A549 (cell line): ENCODE measurements at regions not wholly inside any gene's neighbourhood (a gene's known extent, or its start where the extent isn't known, plus 50 kb on each side); places are given as distances from the start of the nearest gene placed in this dataset.
A peak's percentile ranks its signal among the peaks of the same experiment; 100 is the strongest.

Source experiments
- ATAC-seq, 2 experiments: fragments of 200-7000 bp in 1 of 2; fragments of >200 bp in 1 of 2; cut with Nextera tagmentation in 1 of 2; cut with Tn5 transposase in 1 of 2; 3 replicates each; pipeline versions ENCODE4 v1.8.0 to v1.9.1; 2018 to 2020; ENCODE audit warnings: mild to moderate bottlenecking in 1 of 2, moderate library complexity in 1 of 2
- CTCF ChIA-PET: fragments of 300-600 bp; sonication (Branson Sonifier 250); formaldehyde crosslinking; extraction: SDS; loops from one replicate; lab custom pipeline; 2021; ENCODE audit warnings: antibody characterized with exemption, inconsistent platforms; lab: Yijun Ruan, JAX
- POLR2A ChIA-PET: fragments of 350-600 bp; formaldehyde crosslinking; extraction: SDS; loops from one replicate; lab custom pipeline; 2021; ENCODE audit warnings: antibody characterized with exemption, inconsistent platforms; lab: Yijun Ruan, JAX
- DNase-seq, 2 experiments: peaks; one replicate each; pipeline versions ENCODE4 v3.0.0 to v3.0.0-alpha.2; 2011 to 2016; ENCODE audit warnings: low read depth in 1 of 2, low spot score in 1 of 2
- FAIRE-seq: peaks from 2 replicates; lab custom pipeline; 2011; peaks lifted over from hg19 to GRCh38; lab: Jason Lieb, UNC
- H3K27ac ChIP-seq, 2 experiments: fragments of >200 bp; sonication (Bioruptor Twin); formaldehyde crosslinking; 3 replicates each; pipeline ENCODE4 v1.5.1; 2016 to 2017
- H3K4me1 ChIP-seq: fragments of >200 bp; sonication (Bioruptor Twin); formaldehyde crosslinking; 3 replicates; pipeline ENCODE4 v1.6.1; 2016
- H3K4me2 ChIP-seq: fragments of >200 bp; sonication (Bioruptor Twin); formaldehyde crosslinking; 3 replicates; pipeline ENCODE4 v1.6.1; 2016
- H3K4me3 ChIP-seq: fragments of >200 bp; sonication (Bioruptor Twin); formaldehyde crosslinking; 3 replicates; pipeline ENCODE4 v1.5.1; 2016
- H3K9me3 ChIP-seq: fragments of >200 bp; sonication (Bioruptor Twin); formaldehyde crosslinking; 3 replicates; pipeline ENCODE4 v1.6.1; 2016
- BHLHE40 ChIP-seq: IDR thresholded peaks from 2 replicates; pipeline ENCODE4 v1.6.1; 2012; ENCODE audit warnings: low read depth, low read length, inconsistent platforms
- CEBPB ChIP-seq, 2 experiments: fragments of >200 bp in 1 of 2; sonication (Bioruptor Twin) in 1 of 2; formaldehyde crosslinking in 1 of 2; IDR thresholded peaks; 2 replicates each; pipeline ENCODE4 v1.6.1; 2012 to 2016
- EHF ChIP-seq: fragments of 250-450 bp; sonication (Bioruptor Pico); IDR thresholded peaks from 2 replicates; pipeline ENCODE4 v1.5.0; 2020; ENCODE audit warnings: mild to moderate bottlenecking
- FOSL2 ChIP-seq, 2 experiments: fragments of 450-650 bp in 1 of 2; fragments of >200 bp in 1 of 2; sonication (Bioruptor Twin) in 1 of 2; formaldehyde crosslinking; IDR thresholded peaks; 2 replicates each; pipeline versions ENCODE4 v1.5.0 to v1.6.1; 2016 to 2020; ENCODE audit warnings: mild to moderate bottlenecking in 1 of 2, moderate library complexity in 1 of 2
- HEYL ChIP-seq: fragments of 250-450 bp; sonication (Bioruptor Pico); IDR thresholded peaks from 2 replicates; pipeline ENCODE4 v1.8.0; 2021; ENCODE audit warnings: mild to moderate bottlenecking, moderate library complexity
- HOXA7 ChIP-seq: fragments of 250-450 bp; sonication (Bioruptor Pico); IDR thresholded peaks from 2 replicates; pipeline ENCODE4 v1.5.0; 2020; ENCODE audit warnings: mild to moderate bottlenecking, moderate library complexity
- JUN ChIP-seq, 2 experiments: fragments of >200 bp; sonication (Bioruptor Twin); formaldehyde crosslinking; IDR thresholded peaks; 2 replicates in 1 of 2; 3 replicates in 1 of 2; pipeline ENCODE4 v1.6.1; 2016 to 2017
- JUNB ChIP-seq: fragments of >200 bp; sonication (Bioruptor Twin); formaldehyde crosslinking; IDR thresholded peaks from 2 replicates; pipeline ENCODE4 v1.6.1; 2016
- KDM5A ChIP-seq: fragments of 200-600 bp; sonication (generic); IDR thresholded peaks from 2 replicates; pipeline ENCODE4 v1.6.1; 2016; ENCODE audit warnings: antibody characterized with exemption, mild to moderate bottlenecking
- MYC ChIP-seq: IDR thresholded peaks from 2 replicates; pipeline ENCODE4 v1.6.1; 2012; ENCODE audit warnings: mild to moderate bottlenecking, inconsistent platforms, low read length, improper control_type of control experiment, borderline replicate concordance
- POLR2A ChIP-seq: IDR thresholded peaks from 2 replicates; pipeline ENCODE4 v1.6.1; 2012; ENCODE audit warnings: mild to moderate bottlenecking, low read length
- POLR2AphosphoS2 ChIP-seq: conservative IDR thresholded peaks from 2 replicates; pipeline ENCODE4 v1.6.1; 2012; ENCODE audit warnings: low read length, improper control_type of control experiment, inconsistent platforms
- RNF2 ChIP-seq: fragments of 200-600 bp; sonication (generic); IDR thresholded peaks from 2 replicates; pipeline ENCODE4 v1.6.1; 2016; ENCODE audit warnings: low read depth, mild to moderate bottlenecking, antibody characterized with exemption, moderate library complexity, borderline replicate concordance
- SMC3 ChIP-seq: fragments of >200 bp; sonication (Bioruptor Twin); formaldehyde crosslinking; IDR thresholded peaks from 3 replicates; pipeline ENCODE4 v1.6.1; 2018; ENCODE audit warnings: inconsistent platforms
- SREBF2 ChIP-seq: fragments of 450-650 bp; IDR thresholded peaks from 2 replicates; pipeline ENCODE4 v1.6.1; 2014; ENCODE audit warnings: mild to moderate bottlenecking, moderate library complexity
- ZC3H11A ChIP-seq: fragments of 450-650 bp; IDR thresholded peaks from 2 replicates; pipeline ENCODE4 v1.6.1; 2014; ENCODE audit warnings: antibody characterized with exemption, mild to moderate bottlenecking
- ZSCAN20 ChIP-seq: fragments of 250-450 bp; sonication (Bioruptor Pico); IDR thresholded peaks from 2 replicates; pipeline ENCODE4 v1.8.0; 2022; ENCODE audit warnings: mild to moderate bottlenecking, moderate library complexity
- WGBS: methylation state at CpG from one replicate; pipeline ENCODE4 v1.1.6; 2017; ENCODE audit errors: missing lambda C conversion rate; 5-methylcytosine and 5-hydroxymethylcytosine counted together
- TF ChIP-seq, protein P1 (sequence below): fragments of 250-450 bp; sonication (Bioruptor Pico); IDR thresholded peaks from 2 replicates; pipeline ENCODE4 v1.5.0; 2020; ENCODE audit warnings: low read depth, mild to moderate bottlenecking, moderate library complexity
- TF ChIP-seq, protein P2 (sequence below): fragments of >200 bp; sonication (Bioruptor Twin); formaldehyde crosslinking; IDR thresholded peaks from 2 replicates; pipeline ENCODE4 v1.6.1; 2016
- TF ChIP-seq, protein P3 (sequence below): fragments of 200-600 bp; sonication (generic); IDR thresholded peaks from 2 replicates; pipeline ENCODE4 v1.6.1; 2016; ENCODE audit warnings: antibody characterized with exemption, mild to moderate bottlenecking, moderate library complexity
- TF ChIP-seq, protein P4 (sequence below): fragments of 250-450 bp; sonication (Bioruptor Pico); IDR thresholded peaks from 2 replicates; pipeline ENCODE4 v1.5.0; 2021; ENCODE audit warnings: mild to moderate bottlenecking, moderate library complexity, borderline replicate concordance
- TF ChIP-seq, protein P5 (sequence below): IDR thresholded peaks from 2 replicates; pipeline ENCODE4 v1.6.1; 2012

DNA sequence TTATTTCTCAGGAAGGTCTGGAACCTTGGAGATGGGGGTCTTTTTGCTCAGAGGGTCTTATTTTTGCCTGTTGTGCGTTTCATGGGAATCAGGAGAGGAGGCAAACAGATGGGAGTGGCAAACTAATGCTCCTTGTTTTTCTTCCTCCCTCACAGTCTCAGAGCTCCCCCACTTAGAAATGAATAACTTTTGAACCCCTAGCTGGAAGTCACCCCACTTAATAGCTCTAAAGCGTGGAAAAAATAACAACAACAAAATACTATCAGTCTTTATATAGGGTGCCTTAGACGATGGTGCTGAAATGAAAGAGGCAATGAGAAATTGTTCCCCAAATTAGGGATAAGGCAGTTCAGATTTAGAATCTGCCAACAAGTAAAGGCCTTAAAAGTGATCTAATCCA lies 76.8 kb upstream of the BDNF start:
- H3K4me2 ChIP-seq = peak overlapping the region; percentile 17; the same call in 1 of the 3 replicates
- no peaks in the 10 kb centered on the region for H3K9me3 ChIP-seq
- no peak overlapping the region for H3K4me3 ChIP-seq
- ChIA-PET POLR2A (no interaction called here), CTCF (no interaction called here)
- H3K4me1 ChIP-seq = peaks cover 7% of the 10 kb centered on the region; the same call in 1 of the 3 replicates
- ATAC-seq (no peak), DNase-seq (no peak), FAIRE-seq (no peak)
- 29% methylated on average over 3 of the region's 3 CpGs for WGBS
- TF ChIP-seq ZC3H11A (no peak), CEBPB (IDR thresholded peaks at IDR 0.05) (no peak), KDM5A (no peak), SREBF2 (no peak)
- H3K27ac ChIP-seq = no peak overlapping the region

DNA sequence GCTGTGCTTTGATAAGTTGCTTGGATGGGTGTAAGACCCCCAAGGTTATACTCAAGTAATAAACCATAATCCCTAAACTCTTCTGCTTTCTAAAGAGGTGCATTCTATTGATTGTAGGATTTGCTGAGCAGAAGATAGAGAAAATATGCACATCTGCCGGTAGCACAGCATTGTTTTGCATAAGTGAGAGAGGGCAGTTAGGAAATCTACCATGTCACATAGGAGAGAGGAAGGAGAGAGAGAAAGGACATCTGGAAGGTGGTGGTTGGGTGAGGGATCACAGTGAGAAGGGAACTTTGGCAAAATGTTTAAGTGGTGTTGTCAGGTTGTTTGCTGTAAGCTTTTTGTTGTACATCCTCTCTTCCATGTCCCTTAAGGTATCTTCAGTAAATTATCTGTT lies 73.6 kb upstream of the BDNF start:
- DNase-seq = no peak
- Histone ChIP-seq H3K27ac (no peak overlapping the region), H3K4me3 (no peak overlapping the region), H3K4me1 (peaks cover 16% of the 10 kb centered on the region; the same call in 2 of the 3 replicates), H3K9me3 (no peaks in the 10 kb centered on the region), H3K4me2 (no peak overlapping the region)
- CTCF ChIA-PET = no interaction called here
- WGBS = 9% methylated on average over 1 of the region's 1 CpG
- ATAC-seq = no peak
- TF ChIP-seq SREBF2 (no peak), HEYL (no peak), JUN (IDR thresholded peaks at IDR 0.05) (no peak), FOSL2 (IDR thresholded peaks at IDR 0.05) (no peak), FOSL2 (CRISPR knock-in tag; IDR thresholded peaks at IDR 0.05) (no peak), CEBPB (IDR thresholded peaks at IDR 0.05) (no peak), HOXA7 (no peak), RNF2 (no peak), ZSCAN20 (CRISPR knock-in tag) (no peak), JUNB (no peak), ZC3H11A (no peak), BHLHE40 (no peak), MYC (no peak)
- TF ChIP-seq, protein P1, sequence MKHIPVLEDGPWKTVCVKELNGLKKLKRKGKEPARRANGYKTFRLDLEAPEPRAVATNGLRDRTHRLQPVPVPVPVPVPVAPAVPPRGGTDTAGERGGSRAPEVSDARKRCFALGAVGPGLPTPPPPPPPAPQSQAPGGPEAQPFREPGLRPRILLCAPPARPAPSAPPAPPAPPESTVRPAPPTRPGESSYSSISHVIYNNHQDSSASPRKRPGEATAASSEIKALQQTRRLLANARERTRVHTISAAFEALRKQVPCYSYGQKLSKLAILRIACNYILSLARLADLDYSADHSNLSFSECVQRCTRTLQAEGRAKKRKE (CRISPR knock-in tag) = no peak
- TF ChIP-seq, protein P2, sequence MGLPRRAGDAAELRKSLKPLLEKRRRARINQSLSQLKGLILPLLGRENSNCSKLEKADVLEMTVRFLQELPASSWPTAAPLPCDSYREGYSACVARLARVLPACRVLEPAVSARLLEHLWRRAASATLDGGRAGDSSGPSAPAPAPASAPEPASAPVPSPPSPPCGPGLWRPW = no peak
- TF ChIP-seq, protein P3, sequence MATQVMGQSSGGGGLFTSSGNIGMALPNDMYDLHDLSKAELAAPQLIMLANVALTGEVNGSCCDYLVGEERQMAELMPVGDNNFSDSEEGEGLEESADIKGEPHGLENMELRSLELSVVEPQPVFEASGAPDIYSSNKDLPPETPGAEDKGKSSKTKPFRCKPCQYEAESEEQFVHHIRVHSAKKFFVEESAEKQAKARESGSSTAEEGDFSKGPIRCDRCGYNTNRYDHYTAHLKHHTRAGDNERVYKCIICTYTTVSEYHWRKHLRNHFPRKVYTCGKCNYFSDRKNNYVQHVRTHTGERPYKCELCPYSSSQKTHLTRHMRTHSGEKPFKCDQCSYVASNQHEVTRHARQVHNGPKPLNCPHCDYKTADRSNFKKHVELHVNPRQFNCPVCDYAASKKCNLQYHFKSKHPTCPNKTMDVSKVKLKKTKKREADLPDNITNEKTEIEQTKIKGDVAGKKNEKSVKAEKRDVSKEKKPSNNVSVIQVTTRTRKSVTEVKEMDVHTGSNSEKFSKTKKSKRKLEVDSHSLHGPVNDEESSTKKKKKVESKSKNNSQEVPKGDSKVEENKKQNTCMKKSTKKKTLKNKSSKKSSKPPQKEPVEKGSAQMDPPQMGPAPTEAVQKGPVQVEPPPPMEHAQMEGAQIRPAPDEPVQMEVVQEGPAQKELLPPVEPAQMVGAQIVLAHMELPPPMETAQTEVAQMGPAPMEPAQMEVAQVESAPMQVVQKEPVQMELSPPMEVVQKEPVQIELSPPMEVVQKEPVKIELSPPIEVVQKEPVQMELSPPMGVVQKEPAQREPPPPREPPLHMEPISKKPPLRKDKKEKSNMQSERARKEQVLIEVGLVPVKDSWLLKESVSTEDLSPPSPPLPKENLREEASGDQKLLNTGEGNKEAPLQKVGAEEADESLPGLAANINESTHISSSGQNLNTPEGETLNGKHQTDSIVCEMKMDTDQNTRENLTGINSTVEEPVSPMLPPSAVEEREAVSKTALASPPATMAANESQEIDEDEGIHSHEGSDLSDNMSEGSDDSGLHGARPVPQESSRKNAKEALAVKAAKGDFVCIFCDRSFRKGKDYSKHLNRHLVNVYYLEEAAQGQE = no peak
- no peak for FAIRE-seq
- POLR2A ChIA-PET = no interaction called here

DNA sequence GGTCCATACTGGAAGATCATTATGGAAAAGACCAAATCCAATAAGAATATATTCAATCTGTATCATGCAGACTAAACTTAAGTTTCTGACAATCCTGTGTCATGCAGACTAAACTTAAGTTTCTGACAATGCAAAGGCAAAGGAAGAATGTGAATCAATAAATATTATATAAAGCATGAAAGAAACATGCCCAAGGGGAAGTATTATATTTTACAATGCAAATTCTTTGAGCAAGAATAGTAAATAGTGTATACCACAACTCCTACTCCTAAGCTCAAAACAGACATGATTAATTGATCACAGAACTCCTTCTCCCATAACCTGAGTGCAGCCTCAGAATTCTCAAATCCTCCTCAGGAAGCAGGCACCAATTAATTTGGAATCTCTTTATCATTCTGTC lies 71.3 kb upstream of the BDNF start:
- ChIA-PET CTCF (interaction anchor here (1.4 kb wide), 1 partner anchor 51 kb away, joined by 5 read pairs; no protein-coding TSS in a partner anchor), POLR2A (no interaction called here)
- Histone ChIP-seq H3K4me2 (no peak overlapping the region), H3K9me3 (no peaks in the 10 kb centered on the region), H3K27ac (no peak overlapping the region), H3K4me1 (peaks cover 9% of the 10 kb centered on the region; the same call in 2 of the 3 replicates), H3K4me3 (no peak overlapping the region)
- TF ChIP-seq POLR2A (no peak), BHLHE40 (no peak), JUNB (no peak), EHF (no peak), CEBPB (IDR thresholded peaks at IDR 0.05) (no peak), SMC3 (no peak), POLR2AphosphoS2 (no peak), HEYL (no peak)
- TF ChIP-seq, protein P4, sequence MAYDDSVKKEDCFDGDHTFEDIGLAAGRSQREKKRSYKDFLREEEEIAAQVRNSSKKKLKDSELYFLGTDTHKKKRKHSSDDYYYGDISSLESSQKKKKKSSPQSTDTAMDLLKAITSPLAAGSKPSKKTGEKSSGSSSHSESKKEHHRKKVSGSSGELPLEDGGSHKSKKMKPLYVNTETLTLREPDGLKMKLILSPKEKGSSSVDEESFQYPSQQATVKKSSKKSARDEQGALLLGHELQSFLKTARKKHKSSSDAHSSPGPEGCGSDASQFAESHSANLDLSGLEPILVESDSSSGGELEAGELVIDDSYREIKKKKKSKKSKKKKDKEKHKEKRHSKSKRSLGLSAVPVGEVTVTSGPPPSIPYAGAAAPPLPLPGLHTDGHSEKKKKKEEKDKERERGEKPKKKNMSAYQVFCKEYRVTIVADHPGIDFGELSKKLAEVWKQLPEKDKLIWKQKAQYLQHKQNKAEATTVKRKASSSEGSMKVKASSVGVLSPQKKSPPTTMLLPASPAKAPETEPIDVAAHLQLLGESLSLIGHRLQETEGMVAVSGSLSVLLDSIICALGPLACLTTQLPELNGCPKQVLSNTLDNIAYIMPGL (CRISPR knock-in tag) = no peak
- TF ChIP-seq, protein P5, sequence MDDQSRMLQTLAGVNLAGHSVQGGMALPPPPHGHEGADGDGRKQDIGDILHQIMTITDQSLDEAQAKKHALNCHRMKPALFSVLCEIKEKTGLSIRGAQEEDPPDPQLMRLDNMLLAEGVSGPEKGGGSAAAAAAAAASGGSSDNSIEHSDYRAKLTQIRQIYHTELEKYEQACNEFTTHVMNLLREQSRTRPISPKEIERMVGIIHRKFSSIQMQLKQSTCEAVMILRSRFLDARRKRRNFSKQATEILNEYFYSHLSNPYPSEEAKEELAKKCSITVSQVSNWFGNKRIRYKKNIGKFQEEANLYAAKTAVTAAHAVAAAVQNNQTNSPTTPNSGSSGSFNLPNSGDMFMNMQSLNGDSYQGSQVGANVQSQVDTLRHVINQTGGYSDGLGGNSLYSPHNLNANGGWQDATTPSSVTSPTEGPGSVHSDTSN = no peak
- DNase-seq = no peak
- no peak for FAIRE-seq
- ATAC-seq = no peak
